A673 (cell line): ENCODE measurements at regions not wholly inside any gene's neighbourhood (a gene's known extent, or its start where the extent isn't known, plus 50 kb on each side); places are given as distances from the start of the nearest gene placed in this dataset.
A peak's percentile ranks its signal among the peaks of the same experiment; 100 is the strongest.

Experiments used
- BruUV-seq: library from RNA; stranded (reverse); fragments of 400-500 nt; replicated peaks from 2 replicates; lab custom pipeline; 2021; lab: Mats Ljungman, UMichigan
- CTCF ChIA-PET: fragments of 300-600 bp; sonication (Branson Sonifier 250); formaldehyde crosslinking; loops from one replicate; lab custom pipeline; 2022; ENCODE audit warnings: antibody characterized with exemption; lab: Charles Lee
- POLR2A ChIA-PET: fragments of 300-600 bp; sonication (Branson Sonifier 250); formaldehyde crosslinking; loops from one replicate; lab custom pipeline; 2022; ENCODE audit warnings: antibody characterized with exemption; ENCODE audit not compliant: low non-redundant PET; lab: Charles Lee
- DNase-seq: peaks from one replicate; pipeline ENCODE4 v3.0.0-alpha.2; 2015; ENCODE audit warnings: low spot score
- H3K27ac ChIP-seq: fragments of 200-600 bp; sonication (generic); 2 replicates; pipeline ENCODE4 v1.5.1; 2016; ENCODE audit warnings: mixed run types, low read depth, mild to moderate bottlenecking, mixed read lengths, antibody characterized with exemption, low read length; ENCODE audit not compliant: poor library complexity, severe bottlenecking
- H3K27me3 ChIP-seq: fragments of 200-600 bp; sonication (generic); replicated peaks from 2 replicates; pipeline ENCODE4 v1.6.1; 2017; ENCODE audit warnings: mixed run types, low read depth, mild to moderate bottlenecking, mixed read lengths, antibody characterized with exemption, low read length; ENCODE audit not compliant: insufficient read depth, poor library complexity
- H3K36me3 ChIP-seq: fragments of 200-600 bp; sonication (generic); 2 replicates; pipeline ENCODE4 v1.6.1; 2016; ENCODE audit warnings: mixed run types, mild to moderate bottlenecking, mixed read lengths, antibody characterized with exemption, low read length; ENCODE audit not compliant: insufficient read depth, poor library complexity, severe bottlenecking
- H3K4me1 ChIP-seq: fragments of 200-600 bp; sonication (generic); 2 replicates; pipeline ENCODE4 v1.6.1; 2017; ENCODE audit warnings: mixed run types, mild to moderate bottlenecking, mixed read lengths, antibody characterized with exemption, low read length; ENCODE audit not compliant: insufficient read depth, poor library complexity, severe bottlenecking
- H3K4me3 ChIP-seq: fragments of 200-600 bp; sonication (generic); 2 replicates; pipeline ENCODE4 v1.5.1; 2016; ENCODE audit warnings: low read depth, mixed run types, mild to moderate bottlenecking, mixed read lengths, low read length; ENCODE audit not compliant: poor library complexity, severe bottlenecking
- H3K9me3 ChIP-seq: fragments of 200-600 bp; sonication (generic); 2 replicates; pipeline ENCODE4 v1.6.1; 2016; ENCODE audit warnings: mixed run types, low read depth, mild to moderate bottlenecking, mixed read lengths, antibody characterized with exemption, low read length; ENCODE audit not compliant: poor library complexity, severe bottlenecking
- EZH2 ChIP-seq: fragments of 200-600 bp; sonication (generic); IDR thresholded peaks from 2 replicates; pipeline ENCODE4 v1.6.1; 2017; ENCODE audit warnings: borderline replicate concordance, low read depth, mild to moderate bottlenecking, mixed read lengths, antibody characterized with exemption, low read length; ENCODE audit not compliant: poor library complexity, severe bottlenecking
- intact Hi-C: fragments of 100-400 bp; cut with micrococcal nuclease; formaldehyde crosslinking; loops from one replicate; pipeline ENCODE4 v1.10.0; 2022; ENCODE audit not compliant: unreplicated experiment
- TF ChIP-seq, protein P1 (sequence below): fragments of 300-800, 200-600 bp; sonication (generic); conservative IDR thresholded peaks from 2 replicates; pipeline ENCODE4 v1.5.1; 2017; ENCODE audit warnings: low read depth, mild to moderate bottlenecking, antibody characterized with exemption, low read length, moderate library complexity, mixed read lengths

DNA sequence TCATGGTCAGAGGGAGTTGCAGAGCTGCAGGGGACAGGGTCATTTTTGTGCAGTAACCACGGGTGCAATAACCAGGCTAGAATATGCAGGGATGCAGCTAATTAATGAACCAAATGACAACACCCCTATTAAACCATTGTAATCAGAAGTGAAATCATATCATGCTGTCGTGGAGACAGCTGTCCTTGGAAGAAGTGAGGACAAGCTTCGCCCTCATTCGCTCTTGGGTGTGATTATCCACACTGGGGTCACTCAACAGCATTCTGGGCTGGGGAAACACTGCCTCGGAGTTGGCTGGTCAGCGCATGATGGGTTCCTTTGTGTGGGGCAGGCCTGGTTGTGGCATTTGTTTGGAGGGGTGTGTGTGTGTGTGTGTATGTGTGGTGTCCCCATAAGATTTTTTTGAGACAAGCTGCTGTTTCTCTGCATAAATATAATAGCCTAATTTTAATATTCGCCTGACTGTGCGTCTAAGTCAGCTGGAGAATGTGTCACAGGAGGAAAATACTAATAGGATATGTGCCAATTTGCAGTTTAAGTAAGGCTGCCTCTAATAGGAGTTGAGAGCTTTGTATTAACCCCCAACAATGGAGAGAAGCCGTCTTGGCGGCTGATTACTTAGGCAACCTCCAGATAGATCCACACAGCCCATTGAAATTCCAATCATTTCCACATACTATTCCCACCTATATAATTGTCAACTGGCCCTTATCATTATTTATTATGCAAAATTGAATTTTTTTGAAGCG is 149.4 kb downstream of the DNAJB6 start:
- H3K4me1 ChIP-seq: no peaks in the 10 kb centered on the region
- CTCF ChIA-PET: no interaction called here
- no peaks in the 10 kb centered on the region for H3K36me3 ChIP-seq
- H3K9me3 ChIP-seq: no peaks in the 10 kb centered on the region
- no peak overlapping the region for H3K4me3 ChIP-seq
- no TSS peak for BruUV-seq
- peaks cover 5% of the 10 kb centered on the region for H3K27me3 ChIP-seq
- no peak overlapping the region for H3K27ac ChIP-seq
- TF ChIP-seq, protein P1, sequence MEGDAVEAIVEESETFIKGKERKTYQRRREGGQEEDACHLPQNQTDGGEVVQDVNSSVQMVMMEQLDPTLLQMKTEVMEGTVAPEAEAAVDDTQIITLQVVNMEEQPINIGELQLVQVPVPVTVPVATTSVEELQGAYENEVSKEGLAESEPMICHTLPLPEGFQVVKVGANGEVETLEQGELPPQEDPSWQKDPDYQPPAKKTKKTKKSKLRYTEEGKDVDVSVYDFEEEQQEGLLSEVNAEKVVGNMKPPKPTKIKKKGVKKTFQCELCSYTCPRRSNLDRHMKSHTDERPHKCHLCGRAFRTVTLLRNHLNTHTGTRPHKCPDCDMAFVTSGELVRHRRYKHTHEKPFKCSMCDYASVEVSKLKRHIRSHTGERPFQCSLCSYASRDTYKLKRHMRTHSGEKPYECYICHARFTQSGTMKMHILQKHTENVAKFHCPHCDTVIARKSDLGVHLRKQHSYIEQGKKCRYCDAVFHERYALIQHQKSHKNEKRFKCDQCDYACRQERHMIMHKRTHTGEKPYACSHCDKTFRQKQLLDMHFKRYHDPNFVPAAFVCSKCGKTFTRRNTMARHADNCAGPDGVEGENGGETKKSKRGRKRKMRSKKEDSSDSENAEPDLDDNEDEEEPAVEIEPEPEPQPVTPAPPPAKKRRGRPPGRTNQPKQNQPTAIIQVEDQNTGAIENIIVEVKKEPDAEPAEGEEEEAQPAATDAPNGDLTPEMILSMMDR: no peak
- peak; percentile 30 for TF ChIP-seq EZH2
- no peak for DNase-seq
- POLR2A ChIA-PET: no interaction called here
- intact Hi-C loops: no loop called here

- ChIA-PET POLR2A (no interaction called here), CTCF (no interaction called here)
- BruUV-seq: no TSS peak
- Histone ChIP-seq H3K27me3 (peaks cover 5% of the 10 kb centered on the region), H3K9me3 (peaks cover 3% of the 10 kb centered on the region), H3K36me3 (no peaks in the 10 kb centered on the region), H3K27ac (no peak overlapping the region), H3K4me3 (no peak overlapping the region), H3K4me1 (no peaks in the 10 kb centered on the region)
- intact Hi-C loops: no loop called here
- TF ChIP-seq, protein P1: no peak
- TF ChIP-seq EZH2: no peak
- DNase-seq: no peak
Measured at GRCh38 chr7:157487046-157487770, 150.4 kb downstream of the DNAJB6 start.

DNA sequence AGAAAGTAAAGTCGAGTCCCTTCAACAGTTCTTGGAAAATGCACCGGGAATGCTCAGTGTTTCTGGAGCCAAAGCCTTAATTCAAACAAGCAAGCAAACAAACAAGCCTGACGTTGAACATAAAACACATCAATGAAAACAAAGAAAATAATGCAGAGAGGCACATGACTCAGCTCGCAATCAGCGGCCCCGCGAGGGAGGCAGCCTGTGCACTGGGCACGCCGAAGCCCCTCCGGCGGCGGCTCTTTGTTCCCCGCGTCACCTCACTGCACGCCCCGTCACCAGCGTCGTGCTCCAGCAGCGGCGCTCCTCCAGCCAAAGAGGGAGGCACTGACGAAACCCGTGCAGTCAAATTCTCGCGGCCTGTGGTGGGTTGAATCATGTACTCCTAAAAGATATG is 151.5 kb downstream of the DNAJB6 start:
- Histone ChIP-seq H3K27ac (no peak overlapping the region), H3K4me3 (no peak overlapping the region), H3K27me3 (peaks cover 13% of the 10 kb centered on the region), H3K9me3 (peaks cover 3% of the 10 kb centered on the region), H3K4me1 (no peaks in the 10 kb centered on the region), H3K36me3 (no peaks in the 10 kb centered on the region)
- TF ChIP-seq, protein P1: no peak
- ChIA-PET POLR2A (no interaction called here), CTCF (no interaction called here)
- intact Hi-C loops: no loop called here
- no peak for DNase-seq
- no TSS peak for BruUV-seq
